PC-9 (cell line): ENCODE measurements at regions not wholly inside any gene's neighbourhood (a gene's known extent, or its start where the extent isn't known, plus 50 kb on each side); places are given as distances from the start of the nearest gene placed in this dataset.

Experiments used
- CTCF ChIP-seq: fragments of 200-600 bp; sonication (generic); conservative IDR thresholded peaks from 2 replicates; pipeline ENCODE4 v1.6.1; 2017; ENCODE audit warnings: mixed run types, antibody characterized with exemption, mild to moderate bottlenecking, moderate library complexity
- EZH2 ChIP-seq: fragments of 200-600 bp; sonication (generic); IDR thresholded peaks from 2 replicates; pipeline ENCODE4 v1.8.0; 2017; ENCODE audit warnings: antibody characterized with exemption, low read depth

- no peak for TF ChIP-seq CTCF
- no peak for TF ChIP-seq EZH2
Observed at GRCh38 chr2:133668547-133668946, 100.3 kb upstream of the NCKAP5 start.
